Hepatic stellate cell (primary cell): ENCODE measurements at regions not wholly inside any gene's neighbourhood (a gene's known extent, or its start where the extent isn't known, plus 50 kb on each side); places are given as distances from the start of the nearest gene placed in this dataset.
"Not testable (repeated sequence)": the region's sequence is repeated elsewhere in the genome, so short reads cannot be mapped to it uniquely, and the experiment has no call there.

Experiments used
- DNase-seq: peaks from one replicate; pipeline ENCODE4 v3.0.0; 2011; ENCODE audit warnings: low spot score

DNA sequence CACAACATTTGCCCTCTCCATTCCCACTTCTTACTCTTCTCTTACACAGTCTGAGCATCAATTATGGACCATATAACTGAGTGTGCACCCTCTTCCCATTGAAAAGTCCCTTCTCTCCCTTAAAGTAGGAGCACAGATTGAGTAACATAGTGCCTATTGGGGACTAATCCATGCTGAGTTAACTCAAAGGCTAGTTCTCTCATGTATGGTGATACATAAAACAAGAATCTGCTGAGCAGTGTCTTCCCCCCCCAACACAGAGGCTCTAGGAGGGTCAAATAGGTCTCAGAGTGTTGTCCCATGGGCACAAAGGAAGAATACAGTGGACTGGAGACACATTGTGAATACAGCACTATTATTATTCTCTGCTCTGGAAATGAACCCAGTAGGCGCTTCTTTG, 274.6 kb upstream of the BOD1L1 start:
- no peak for DNase-seq

DNA sequence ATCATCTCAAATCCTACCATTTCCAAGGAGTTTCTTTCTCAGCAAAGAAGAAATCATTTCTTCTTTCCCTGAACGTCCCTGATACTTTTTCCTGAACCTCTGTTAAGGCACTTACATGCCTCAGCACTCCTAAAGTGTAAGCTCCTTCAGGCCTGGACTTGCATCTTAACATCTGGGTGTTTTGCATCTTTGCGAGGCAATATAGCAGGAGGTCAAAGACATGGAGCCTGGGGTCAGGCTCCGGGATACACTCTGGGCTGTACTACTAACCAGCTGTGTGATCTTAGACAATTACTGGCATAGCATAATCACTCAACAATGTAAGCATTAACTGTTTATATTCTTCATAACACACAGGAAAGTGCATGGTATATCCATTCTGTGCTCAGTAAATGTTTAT, 275.5 kb upstream of the BOD1L1 start:
- no peak for DNase-seq

DNA sequence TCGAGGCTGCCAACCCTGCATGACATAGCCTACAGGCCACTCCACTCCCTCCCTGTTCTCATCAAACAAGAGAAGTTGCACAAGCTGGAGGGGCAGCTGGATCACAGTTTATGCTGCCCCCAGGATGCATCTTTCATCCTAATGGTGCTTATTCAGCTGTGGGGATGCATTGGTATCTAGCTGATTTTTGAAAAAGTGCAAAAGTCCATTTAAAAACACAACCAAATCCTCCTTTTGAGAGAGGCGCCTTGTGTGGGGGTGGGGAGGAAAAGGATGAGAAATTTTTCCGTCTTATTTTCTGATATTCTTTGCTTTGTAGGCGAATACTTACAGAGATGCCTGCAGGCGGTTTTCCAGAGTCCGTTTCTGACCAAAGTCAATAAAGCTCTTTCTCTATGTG, 276.4 kb upstream of the BOD1L1 start:
- DNase-seq: no peak

DNA sequence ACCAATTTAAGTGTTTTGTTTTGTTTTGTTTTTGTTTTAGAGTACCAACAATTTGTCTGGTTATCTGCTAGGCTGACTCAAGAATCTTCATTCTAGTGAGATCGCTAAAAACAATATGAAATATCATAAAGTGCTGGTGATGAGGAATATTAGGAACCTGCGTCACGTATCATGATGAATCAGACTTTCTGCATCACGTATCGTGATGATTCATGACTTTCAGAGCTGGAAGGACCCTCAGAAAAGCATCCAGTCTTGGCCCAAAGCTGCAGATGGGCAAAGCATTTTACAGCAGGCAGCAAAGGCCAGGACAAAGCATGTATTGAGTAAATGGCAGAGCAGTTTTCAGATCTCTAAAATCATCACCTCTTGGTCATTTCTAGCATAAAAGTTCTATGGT, 278.0 kb upstream of the BOD1L1 start:
- no peak for DNase-seq

DNA sequence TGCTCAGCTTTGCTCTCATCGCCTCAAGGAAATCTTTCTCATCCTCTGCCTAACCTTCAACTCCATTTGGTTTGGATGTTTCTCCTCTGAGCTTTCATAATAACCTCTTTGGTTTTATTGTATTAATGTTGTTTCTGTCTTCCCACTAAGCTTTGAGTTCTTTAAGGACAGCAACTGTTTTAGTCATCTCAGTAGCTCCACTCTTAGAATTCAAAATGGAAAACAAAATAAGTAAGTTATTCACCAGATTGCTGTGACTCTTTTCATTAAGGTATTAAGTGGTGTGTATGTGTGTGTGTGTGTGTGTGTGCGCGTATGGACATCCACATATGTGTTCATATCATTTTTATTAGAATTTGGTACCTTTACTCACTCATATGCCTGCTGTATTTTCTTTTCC, 279.2 kb upstream of the BOD1L1 start:
- no peak for DNase-seq

DNA sequence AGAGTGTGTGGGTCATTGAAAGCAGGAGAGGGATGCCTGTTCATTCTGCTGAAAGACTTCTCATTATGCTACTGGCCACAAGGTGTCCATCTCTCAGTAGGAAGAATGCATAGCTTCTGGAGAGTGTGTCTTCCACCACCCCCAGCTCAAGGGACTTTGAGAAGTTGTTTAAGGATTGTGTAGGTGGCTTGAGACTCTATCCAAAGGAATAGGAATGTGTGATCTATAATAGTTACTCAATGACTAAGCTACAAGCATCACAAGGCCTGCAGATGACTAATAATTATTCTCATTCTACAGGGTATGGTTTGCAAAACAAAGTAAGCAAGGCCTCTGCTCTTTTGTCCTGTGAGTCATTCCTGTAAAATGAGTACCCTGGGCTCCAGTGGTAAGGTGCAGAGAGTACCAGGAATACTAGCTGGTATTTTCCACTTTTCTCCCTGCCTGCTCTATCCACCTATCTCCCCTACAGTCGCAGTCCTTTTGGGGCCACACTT, 279.8 kb upstream of the BOD1L1 start:
- peak; percentile 37 for DNase-seq

DNA sequence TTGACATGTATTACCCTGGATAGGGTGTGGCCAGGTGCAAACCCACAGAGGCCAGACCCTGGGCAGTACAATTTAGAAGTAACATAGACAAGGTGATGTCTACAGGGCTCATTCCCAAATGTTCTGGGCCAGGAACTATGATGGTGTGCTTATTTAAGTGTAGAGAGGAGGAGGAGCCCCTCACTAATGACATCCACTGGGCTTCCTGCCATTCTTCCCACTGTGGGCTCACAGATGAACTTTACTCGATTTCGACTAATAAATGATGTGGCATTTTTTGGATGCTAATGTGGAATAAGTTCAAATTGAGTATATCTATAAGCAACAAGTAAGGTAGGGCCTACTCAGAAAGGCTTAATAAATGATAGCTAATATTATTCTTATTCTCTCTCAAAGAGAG, 280.9 kb upstream of the BOD1L1 start:
- no peak for DNase-seq

DNA sequence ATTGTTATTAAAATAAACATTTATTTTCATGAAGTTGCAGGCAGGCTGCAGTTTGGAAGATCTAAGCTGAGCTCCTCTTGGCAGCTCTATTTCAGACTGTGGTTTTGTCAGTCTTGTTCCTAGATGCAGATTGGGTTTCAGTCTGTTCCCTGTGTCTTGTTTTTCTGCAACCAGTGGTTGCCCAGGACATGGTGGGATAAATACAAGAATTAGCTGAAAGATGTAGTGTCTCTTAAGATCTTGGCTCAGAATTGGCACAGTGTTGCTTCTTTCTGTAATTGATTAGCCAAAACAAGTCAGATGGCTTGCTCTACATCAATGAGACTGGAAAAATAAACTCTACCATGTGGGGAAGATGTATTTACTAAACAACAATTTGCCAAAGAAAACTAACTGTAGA, 283.0 kb upstream of the BOD1L1 start:
- DNase-seq: no peak

DNA sequence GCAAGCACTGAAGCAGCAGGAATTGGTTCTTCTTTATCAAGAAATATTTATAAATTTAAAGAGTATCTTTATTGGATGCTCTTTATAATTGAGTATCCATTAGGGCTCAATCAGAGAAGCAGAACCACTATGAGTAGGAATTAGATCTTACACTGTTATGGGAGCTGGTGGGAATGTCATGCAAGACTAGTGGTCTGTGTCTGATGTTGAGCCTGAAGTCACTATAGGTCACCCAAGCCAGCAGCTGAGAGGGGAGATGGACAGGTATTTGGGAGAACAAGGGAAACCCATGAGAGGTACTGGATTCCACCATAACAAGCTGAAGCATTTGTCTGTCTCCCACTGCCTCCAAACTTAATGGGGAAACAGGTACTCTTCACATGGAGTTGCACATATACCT, 283.7 kb upstream of the BOD1L1 start:
- DNase-seq: no peak

DNA sequence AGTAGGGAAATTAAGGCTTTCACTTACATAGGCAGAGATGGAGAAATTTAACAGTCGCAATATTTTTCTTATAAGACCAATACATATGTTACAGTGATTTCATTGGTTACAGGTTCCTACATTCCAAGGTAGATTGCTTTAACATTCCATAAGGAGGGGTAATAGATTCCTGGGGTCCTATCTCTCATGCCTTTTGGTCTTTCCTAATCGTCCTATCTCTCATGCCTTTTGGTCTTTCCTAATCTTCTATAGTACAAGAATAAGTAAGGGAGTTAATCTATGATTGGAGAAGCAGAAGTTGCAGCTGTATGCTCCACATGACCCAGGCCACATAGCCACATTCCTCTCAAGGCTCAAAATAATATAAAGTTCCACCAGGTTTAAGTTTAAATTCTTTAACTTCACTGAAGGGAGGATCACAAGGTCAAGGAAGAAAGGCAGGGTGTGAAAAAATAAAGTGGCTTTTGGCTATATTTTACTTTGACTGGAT, 285.0 kb upstream of the BOD1L1 start:
- no peak for DNase-seq

DNA sequence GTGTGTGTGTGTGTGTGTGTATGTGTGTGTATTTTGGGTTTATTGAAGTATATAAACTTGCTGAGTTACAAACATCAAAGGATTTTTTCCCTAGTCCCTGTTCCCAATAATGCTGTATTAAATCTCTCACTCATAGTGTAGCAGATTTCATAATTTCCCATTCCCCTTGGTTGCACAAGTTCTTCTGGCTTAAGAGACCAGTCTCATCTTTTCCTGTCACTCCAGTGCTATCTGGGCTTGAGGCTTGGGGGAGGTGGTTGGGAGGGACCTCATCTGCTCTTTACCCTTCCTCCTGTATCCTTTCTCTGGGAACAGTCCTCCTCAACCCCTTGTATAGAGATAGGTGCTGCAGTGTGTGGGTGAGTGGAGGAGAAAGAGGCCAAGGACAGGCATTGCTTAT, 285.4 kb upstream of the BOD1L1 start:
- no peak for DNase-seq

DNA sequence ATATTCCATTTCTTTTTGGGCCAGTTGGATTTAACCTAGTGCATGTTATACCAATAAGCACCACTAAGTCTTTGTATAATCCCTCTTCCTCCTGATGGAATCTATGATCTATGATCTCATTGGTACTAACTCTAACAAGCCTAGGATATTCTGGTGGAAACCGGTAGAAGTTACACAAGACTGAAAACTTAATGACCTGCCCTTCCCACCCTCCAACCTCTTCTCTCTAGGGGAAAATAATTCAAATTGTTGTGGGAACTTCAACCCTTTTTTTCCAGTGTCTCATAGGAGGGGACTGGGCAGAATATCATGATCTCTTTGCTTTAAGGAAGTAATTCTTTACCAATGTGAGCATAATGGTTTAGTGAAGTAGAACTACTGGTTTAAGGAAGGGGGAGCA, 289.5 kb upstream of the BOD1L1 start:
- DNase-seq: no peak

DNA sequence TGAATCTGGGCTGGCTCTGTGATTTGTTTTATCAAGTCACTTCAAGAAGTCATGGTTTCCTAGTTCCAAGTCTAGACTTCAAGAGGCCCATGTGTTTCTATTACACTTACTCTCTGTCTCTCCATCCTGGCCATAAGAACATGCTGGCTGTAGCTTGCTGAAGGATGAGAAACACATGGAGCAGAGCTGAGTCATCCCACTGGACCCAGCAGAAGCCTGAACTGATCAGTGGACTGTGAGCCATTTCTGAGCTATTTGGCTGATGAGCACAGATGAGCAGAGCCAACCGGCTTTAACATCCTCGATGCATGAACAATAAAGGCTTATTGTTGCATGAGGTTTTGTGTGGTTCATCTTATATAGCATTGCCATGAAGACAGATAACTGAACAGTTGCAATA, 290.6 kb upstream of the BOD1L1 start:
- peak; percentile 34 for DNase-seq

DNA sequence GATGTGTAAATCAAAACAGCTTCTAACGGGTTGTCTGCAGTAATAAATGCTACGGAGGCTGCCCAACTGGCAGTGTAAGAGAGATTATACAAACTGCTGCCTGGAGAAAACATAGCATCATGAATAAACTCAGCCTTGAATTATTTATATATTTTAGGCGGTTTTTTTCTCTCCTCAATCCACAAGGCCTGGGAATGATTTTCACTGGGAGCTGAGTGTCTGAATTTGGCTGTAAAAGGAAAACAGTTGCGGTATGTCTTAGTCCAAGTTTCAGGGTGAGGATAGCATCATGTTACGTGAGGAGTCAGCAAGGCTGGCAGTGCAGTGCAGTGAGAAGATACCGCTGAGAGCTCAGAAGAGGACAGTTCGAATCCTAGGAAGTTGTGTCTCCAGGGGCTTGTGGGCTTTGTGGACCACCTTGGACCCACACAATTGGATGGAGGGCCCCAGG, 291.5 kb upstream of the BOD1L1 start:
- no peak for DNase-seq

DNA sequence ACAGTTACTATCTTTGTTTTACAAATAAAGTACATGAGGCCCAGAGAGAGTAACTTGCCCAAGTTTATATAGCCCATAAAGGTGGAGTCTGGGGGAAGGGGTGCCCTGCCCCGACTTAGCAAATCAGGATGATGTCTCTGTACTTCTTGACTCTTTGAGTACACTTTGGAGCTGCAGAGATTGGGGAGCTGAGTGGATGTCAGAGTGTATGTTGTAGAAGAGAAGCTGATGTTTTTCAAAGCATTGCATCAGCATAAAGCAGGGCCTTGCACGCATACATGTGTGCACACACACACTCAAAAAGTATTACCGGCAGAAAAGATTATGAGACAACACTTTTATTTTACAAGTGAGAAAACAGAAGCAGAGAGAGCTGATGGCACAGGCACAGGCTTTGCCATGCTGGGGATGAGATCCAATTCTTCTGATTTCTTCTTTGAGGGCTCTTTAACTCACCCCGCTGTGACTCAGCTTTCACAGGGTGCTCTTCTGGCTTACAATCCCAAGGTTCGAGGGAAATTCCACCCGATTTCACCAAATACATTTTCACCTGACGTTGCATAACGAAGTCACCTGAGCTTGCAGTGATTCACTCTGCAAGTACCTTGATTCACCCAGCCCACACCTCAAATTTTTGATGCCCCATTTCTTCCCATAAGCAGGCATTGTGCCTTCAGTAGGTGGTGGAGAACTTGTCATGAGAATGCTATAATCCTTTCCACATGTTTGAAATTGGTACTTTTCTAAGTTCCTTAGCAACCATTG, 292.8 kb upstream of the BOD1L1 start:
- no peak for DNase-seq

DNA sequence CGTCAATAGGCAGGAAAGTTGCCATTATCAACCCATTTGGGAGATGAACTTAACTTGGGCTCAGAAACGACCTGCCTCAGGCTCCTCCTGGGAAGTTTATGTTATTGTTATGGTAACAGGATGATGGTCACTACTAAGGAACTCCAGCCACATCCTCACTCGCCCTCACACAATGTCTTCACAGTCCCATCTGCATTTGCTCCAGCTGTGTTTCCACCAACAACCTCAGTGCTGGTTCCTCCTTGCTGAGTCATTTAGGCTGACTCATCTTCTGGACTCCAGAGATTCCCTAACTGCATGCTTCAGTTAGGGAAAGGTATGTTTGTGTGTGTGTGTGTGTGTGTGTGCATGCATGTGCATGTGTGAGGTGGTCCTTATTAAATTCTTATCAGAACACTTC, 293.4 kb upstream of the BOD1L1 start:
- DNase-seq: peak; percentile 64

DNA sequence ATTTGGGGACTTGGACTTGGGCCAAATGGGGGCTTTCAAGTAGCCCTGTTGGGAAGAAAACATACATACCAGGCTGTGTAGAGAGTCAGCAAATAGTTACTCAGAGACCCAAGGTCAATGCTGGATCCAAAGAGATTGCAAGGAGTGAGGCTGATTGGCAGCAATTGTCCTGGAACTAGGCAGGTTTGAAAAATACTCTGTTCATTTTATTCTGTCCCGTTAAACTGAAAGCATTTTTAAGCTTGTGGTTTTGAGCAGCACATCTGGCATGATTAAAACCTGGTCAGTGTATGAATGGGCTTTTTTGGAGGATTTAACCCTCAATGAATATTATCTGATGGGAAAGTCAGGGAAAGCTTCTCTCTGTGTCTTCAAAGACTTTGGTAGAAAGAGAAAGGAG, 294.3 kb upstream of the BOD1L1 start:
- no peak for DNase-seq

DNA sequence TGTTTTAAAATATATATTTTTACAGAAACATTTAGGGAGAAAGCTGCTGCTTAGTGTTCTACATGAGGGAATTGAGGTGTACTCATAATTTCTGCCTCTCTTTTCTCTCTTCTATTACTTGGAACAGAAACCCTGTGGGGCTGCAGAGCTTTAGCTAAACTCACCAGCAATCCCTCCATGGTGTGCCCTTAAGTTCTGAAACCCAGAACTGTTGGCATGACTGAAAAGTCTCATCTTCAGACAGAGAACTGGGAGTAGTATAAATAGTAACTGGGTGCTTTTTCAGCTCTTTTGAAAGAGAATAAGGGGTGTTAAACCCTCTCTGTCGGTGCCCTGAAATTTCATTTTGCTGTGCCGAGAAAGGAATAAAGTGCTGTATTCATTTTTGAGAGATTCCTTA, 294.9 kb upstream of the BOD1L1 start:
- DNase-seq: no peak

DNA sequence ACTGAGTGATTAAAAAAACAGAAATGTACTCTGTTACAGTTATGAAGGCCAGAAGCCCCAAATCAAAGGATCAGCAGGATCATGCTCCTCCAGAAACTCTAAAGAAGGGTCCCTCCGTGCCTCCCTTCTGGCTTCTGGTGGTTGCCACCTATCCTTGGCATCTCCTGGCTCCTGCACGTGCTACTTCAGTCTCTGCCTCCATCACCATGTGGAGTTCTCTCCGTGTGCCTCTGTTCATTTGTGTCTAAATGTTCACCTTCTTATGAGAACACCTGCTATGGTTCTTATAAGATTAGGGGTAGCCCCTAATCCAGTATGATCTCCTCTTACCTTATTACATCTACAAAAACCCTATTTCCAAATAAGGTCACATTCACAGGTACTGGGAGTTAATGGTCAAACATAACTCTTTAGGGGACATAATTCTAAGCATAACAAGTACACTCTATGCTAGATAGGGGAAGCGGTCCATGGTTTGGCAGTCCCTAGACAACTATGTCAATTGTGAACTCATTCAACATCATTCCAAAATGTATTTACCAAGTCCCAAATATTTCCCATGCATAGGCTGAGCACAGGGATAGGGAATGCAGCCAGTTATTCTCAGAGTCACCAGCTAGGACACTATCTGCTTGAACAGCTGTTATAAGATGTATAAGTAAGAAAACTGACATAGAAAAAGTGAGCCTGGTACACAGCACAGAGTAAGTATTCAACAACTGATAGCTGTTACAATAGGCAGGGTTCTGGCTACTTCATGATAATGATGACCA, 295.5 kb upstream of the BOD1L1 start:
- no peak for DNase-seq

DNA sequence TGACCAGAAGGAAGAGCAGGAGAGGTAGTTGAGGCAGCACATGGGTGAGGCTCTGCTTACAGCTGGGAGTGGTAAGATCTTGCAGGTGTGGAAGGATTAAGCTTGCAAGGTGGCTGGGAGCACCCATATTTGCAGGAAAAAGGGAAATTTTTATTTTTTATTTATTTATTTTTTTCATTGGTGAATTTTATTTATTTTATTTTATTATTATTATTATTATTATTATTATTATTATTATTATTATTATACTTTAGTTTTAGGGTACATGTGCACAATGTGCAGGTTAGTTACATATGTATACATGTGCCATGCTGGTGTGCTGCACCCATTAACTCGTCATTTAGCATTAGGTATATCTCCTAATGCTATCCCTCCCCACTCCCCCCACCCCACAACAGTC, 297.4 kb upstream of the BOD1L1 start:
- not testable (repeated sequence) for DNase-seq

DNA sequence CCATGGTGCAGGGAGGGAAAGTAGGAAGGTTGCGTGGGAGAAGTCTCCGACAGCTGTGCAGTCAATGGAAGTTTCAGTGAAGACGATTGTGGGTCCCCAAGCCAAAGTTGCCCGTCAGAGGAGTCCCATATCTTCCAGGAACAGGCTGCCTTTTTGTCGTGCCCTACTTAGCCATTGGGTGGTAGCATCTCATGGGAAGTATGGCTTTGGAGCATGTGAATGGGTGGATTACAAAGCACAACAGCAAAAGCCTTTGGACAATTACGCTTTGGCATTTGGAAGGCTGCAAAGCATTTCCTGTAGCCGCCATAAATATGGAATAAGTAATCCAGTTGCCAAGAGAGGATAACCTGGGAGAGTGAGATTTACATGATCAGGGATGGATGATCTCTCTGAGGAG, 300.7 kb upstream of the BOD1L1 start:
- DNase-seq: no peak

DNA sequence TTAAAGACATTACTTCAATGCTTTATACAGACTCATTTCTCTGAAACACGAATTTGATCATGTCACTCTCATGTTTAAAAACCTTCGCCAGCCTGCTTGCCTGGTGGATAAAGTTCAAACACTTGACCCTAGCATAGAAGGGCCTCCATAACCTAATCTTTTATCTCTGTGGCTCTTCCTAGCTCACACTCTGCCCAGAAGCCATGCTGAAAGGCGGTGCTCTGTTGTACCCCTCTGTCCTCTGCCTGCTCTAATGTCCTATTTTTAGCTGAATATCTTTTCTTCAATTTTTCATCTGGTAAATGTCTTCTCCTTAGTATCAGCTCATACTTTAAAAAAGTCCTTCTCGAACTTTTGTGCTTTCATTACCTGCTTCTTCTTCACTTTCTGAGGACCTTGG, 302.6 kb upstream of the BOD1L1 start:
- no peak for DNase-seq

DNA sequence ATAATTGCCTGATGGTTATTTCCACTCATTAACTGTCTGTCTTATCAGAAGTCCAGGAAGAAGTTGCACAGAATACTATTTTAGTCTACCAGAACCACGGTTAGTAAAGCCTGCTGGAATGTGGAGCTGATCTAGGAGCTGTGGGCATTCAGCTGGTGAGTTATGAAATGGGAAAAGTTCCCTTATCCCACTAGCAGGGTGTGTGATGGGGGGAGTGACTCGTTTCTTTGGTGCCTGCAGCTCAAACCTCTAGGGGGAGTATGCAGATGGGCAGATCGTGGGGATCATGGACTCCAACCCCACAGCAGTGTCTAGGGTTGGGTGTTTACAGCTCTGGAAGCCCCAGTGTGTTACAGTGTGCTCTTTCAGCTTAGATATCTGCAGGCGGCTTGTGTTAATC, 305.7 kb upstream of the BOD1L1 start:
- peak; percentile 40 for DNase-seq
